ENCODE measurements at regions not wholly inside any gene's neighbourhood (a gene's known extent, or its start where the extent isn't known, plus 50 kb on each side); places are given as distances from the start of the nearest gene placed in this dataset.

- Mint-ChIP-seq H3K9me3 (ENCODE audit: unreplicated experiment) (no peaks in the 10 kb centered on the region), H3K27ac (ENCODE audit: unreplicated experiment) (peak overlapping the region; percentile 71), H3K4me1 (ENCODE audit: low read depth, unreplicated experiment) (peaks cover 16% of the 10 kb centered on the region), H3K36me3 (ENCODE audit: low read depth, unreplicated experiment) (no peaks in the 10 kb centered on the region), H3K27me3 (ENCODE audit: low read depth, unreplicated experiment) (no peaks in the 10 kb centered on the region), H3K4me3 (ENCODE audit: unreplicated experiment) (no peak overlapping the region)
- Histone ChIP-seq H3K36me3 (ENCODE audit: insufficient read depth, low read length) (no peaks in the 10 kb centered on the region), H3K27me3 (ENCODE audit: insufficient read depth, low read length) (no peaks in the 10 kb centered on the region), H3K9me3 (ENCODE audit: insufficient read depth, low read depth, low read length) (no peaks in the 10 kb centered on the region), H2AFZ (ENCODE audit: low read depth, low read length) (no peak overlapping the region), H3K79me2 (ENCODE audit: insufficient read depth, low read length) (no peaks in the 10 kb centered on the region), H3K4me1 (ENCODE audit: insufficient read depth, low read length) (no peaks in the 10 kb centered on the region), H3K4me2 (ENCODE audit: low read length) (no peak overlapping the region), H3K27ac (ENCODE audit: low read depth, low read length) (no peak overlapping the region), H4K20me1 (ENCODE audit: insufficient read depth, low read length) (no peaks in the 10 kb centered on the region), H3K4me3 (ENCODE audit: insufficient read depth, low read depth, low read length) (no peak overlapping the region), H3K9ac (ENCODE audit: low read length) (no peak overlapping the region)
- FAIRE-seq (no peak), DNase-seq (ENCODE audit: low read depth) (no peak)
- no peak for TF ChIP-seq EZH2 (IDR thresholded peaks at IDR 0.05; ENCODE audit: insufficient read depth, low read length)
- TF ChIP-seq CTCF (IDR thresholded peaks at IDR 0.05; ENCODE audit: insufficient read depth, low read depth, low read length), result no peak
Measured at GRCh38 chr4:133390198-133390855, 241.2 kb downstream of the PCDH10 start.

GRCh38 chr4:133389029-133389428 is 239.9 kb downstream of the PCDH10 start:
- Mint-ChIP-seq H3K27me3 (ENCODE audit: low read depth, unreplicated experiment) (no peaks in the 10 kb centered on the region), H3K9me3 (ENCODE audit: unreplicated experiment) (no peaks in the 10 kb centered on the region), H3K36me3 (ENCODE audit: low read depth, unreplicated experiment) (no peaks in the 10 kb centered on the region), H3K4me1 (ENCODE audit: low read depth, unreplicated experiment) (peaks cover 16% of the 10 kb centered on the region), H3K27ac (ENCODE audit: unreplicated experiment) (no peak overlapping the region), H3K4me3 (ENCODE audit: unreplicated experiment) (no peak overlapping the region)
- no peak for DNase-seq (ENCODE audit: low read depth)
- no peaks in the 10 kb centered on the region for H3K79me2 ChIP-seq (ENCODE audit: insufficient read depth, low read length)
- H3K27ac ChIP-seq (ENCODE audit: low read depth, low read length), result no peak overlapping the region
- no peak overlapping the region for H2AFZ ChIP-seq (ENCODE audit: low read depth, low read length)
- H4K20me1 ChIP-seq (ENCODE audit: insufficient read depth, low read length), result no peaks in the 10 kb centered on the region
- H3K9me3 ChIP-seq (ENCODE audit: insufficient read depth, low read depth, low read length), result no peaks in the 10 kb centered on the region
- H3K4me3 ChIP-seq (ENCODE audit: insufficient read depth, low read depth, low read length), result no peak overlapping the region
- no peak overlapping the region for H3K4me2 ChIP-seq (ENCODE audit: low read length)
- no peaks in the 10 kb centered on the region for H3K4me1 ChIP-seq (ENCODE audit: insufficient read depth, low read length)
- TF ChIP-seq EZH2 (IDR thresholded peaks at IDR 0.05; ENCODE audit: insufficient read depth, low read length) (no peak), CTCF (IDR thresholded peaks at IDR 0.05; ENCODE audit: insufficient read depth, low read depth, low read length) (no peak)
- H3K9ac ChIP-seq (ENCODE audit: low read length), result no peak overlapping the region
- no peaks in the 10 kb centered on the region for H3K27me3 ChIP-seq (ENCODE audit: insufficient read depth, low read length)
- no peak for FAIRE-seq
- H3K36me3 ChIP-seq (ENCODE audit: insufficient read depth, low read length), result no peaks in the 10 kb centered on the region

- Mint-ChIP-seq H3K4me1 (ENCODE audit: low read depth, unreplicated experiment) (peaks cover 14% of the 10 kb centered on the region), H3K36me3 (ENCODE audit: low read depth, unreplicated experiment) (no peaks in the 10 kb centered on the region), H3K9me3 (ENCODE audit: unreplicated experiment) (no peaks in the 10 kb centered on the region), H3K27ac (ENCODE audit: unreplicated experiment) (no peak overlapping the region), H3K27me3 (ENCODE audit: low read depth, unreplicated experiment) (no peaks in the 10 kb centered on the region), H3K4me3 (ENCODE audit: unreplicated experiment) (no peak overlapping the region)
- H3K36me3 ChIP-seq (ENCODE audit: insufficient read depth, low read length), result no peaks in the 10 kb centered on the region
- no peak overlapping the region for H3K9ac ChIP-seq (ENCODE audit: low read length)
- H3K4me1 ChIP-seq (ENCODE audit: insufficient read depth, low read length), result no peaks in the 10 kb centered on the region
- no peak overlapping the region for H3K27ac ChIP-seq (ENCODE audit: low read depth, low read length)
- no peak for FAIRE-seq
- H4K20me1 ChIP-seq (ENCODE audit: insufficient read depth, low read length), result no peaks in the 10 kb centered on the region
- DNase-seq (ENCODE audit: low read depth), result no peak
- no peaks in the 10 kb centered on the region for H3K9me3 ChIP-seq (ENCODE audit: insufficient read depth, low read depth, low read length)
- H3K4me2 ChIP-seq (ENCODE audit: low read length), result no peak overlapping the region
- H3K27me3 ChIP-seq (ENCODE audit: insufficient read depth, low read length), result no peaks in the 10 kb centered on the region
- H3K4me3 ChIP-seq (ENCODE audit: insufficient read depth, low read depth, low read length), result no peak overlapping the region
- no peak overlapping the region for H2AFZ ChIP-seq (ENCODE audit: low read depth, low read length)
- no peak for TF ChIP-seq EZH2 (IDR thresholded peaks at IDR 0.05; ENCODE audit: insufficient read depth, low read length)
- TF ChIP-seq CTCF (IDR thresholded peaks at IDR 0.05; ENCODE audit: insufficient read depth, low read depth, low read length), result no peak
- H3K79me2 ChIP-seq (ENCODE audit: insufficient read depth, low read length), result no peaks in the 10 kb centered on the region
Measured at GRCh38 chr4:133385161-133385954, 236.3 kb downstream of the PCDH10 start.
